Panc1 (cell line): ENCODE measurements at regions not wholly inside any gene's neighbourhood (a gene's known extent, or its start where the extent isn't known, plus 50 kb on each side); places are given as distances from the start of the nearest gene placed in this dataset.

ENCODE experiments used
- CTCF ChIP-seq: fragments of 450-650 bp; IDR thresholded peaks from 2 replicates; pipeline ENCODE4 v1.5.1; 2017; ENCODE audit warnings: mild to moderate bottlenecking
- POLR2AphosphoS5 ChIP-seq: IDR thresholded peaks from 2 replicates; pipeline ENCODE4 v1.6.1; 2012; ENCODE audit warnings: mild to moderate bottlenecking, low read depth, low read length, moderate library complexity
- REST ChIP-seq, 2 experiments: IDR thresholded peaks; 2 replicates each; pipeline ENCODE4 v1.6.1; 2011 to 2012; ENCODE audit warnings: low read depth in 2 of 2, control low read depth in 1 of 2, low read length in 1 of 2, mild to moderate bottlenecking in 1 of 2, moderate library complexity in 1 of 2; ENCODE audit not compliant: insufficient read depth in 1 of 2
- SIN3A ChIP-seq: IDR thresholded peaks from 2 replicates; pipeline ENCODE4 v1.6.1; 2012; ENCODE audit warnings: low read depth, mild to moderate bottlenecking, low read length, moderate library complexity, borderline replicate concordance; ENCODE audit not compliant: insufficient read depth
- TCF7L2 ChIP-seq: IDR thresholded peaks from 2 replicates; pipeline ENCODE4 v1.6.1; 2011; ENCODE audit warnings: mild to moderate bottlenecking, low read depth, low read length, inconsistent platforms

GRCh38 chr4:129543299-129543698 lies 447.3 kb downstream of the C4orf33 start:
- no peak for TF ChIP-seq POLR2AphosphoS5
- TF ChIP-seq CTCF = no peak
- no peak for TF ChIP-seq REST (IDR thresholded peaks at IDR 0.05; ENCODE audit: insufficient read depth in 1 of 2, low read depth in 2 of 2, low read length in 1 of 2)
- TF ChIP-seq SIN3A = no peak
- no peak for TF ChIP-seq TCF7L2
